Cardiac muscle cell (in vitro differentiated cells and primary cell): ENCODE measurements at regions not wholly inside any gene's neighbourhood (a gene's known extent, or its start where the extent isn't known, plus 50 kb on each side); places are given as distances from the start of the nearest gene placed in this dataset.

Source experiments
- DNase-seq, 2 donors: peaks; one replicate each; pipeline versions ENCODE4 v3.0.0 to v3.0.0-alpha.2; 2010 to 2017; ENCODE audit warnings: low read depth in 1 of 2, low spot score in 1 of 2
- H3K27ac ChIP-seq: fragments of 200-600 bp; sonication (generic); 2 replicates; pipeline ENCODE4 v1.5.1; 2016
- H3K27me3 ChIP-seq: fragments of 200-600 bp; sonication (generic); 2 replicates; pipeline ENCODE4 v1.6.0; 2016; ENCODE audit warnings: control low read depth
- H3K36me3 ChIP-seq: fragments of 200-600 bp; sonication (generic); 2 replicates; pipeline ENCODE4 v1.5.1; 2016; ENCODE audit warnings: control low read depth
- H3K4me1 ChIP-seq: fragments of 200-600 bp; sonication (generic); 2 replicates; pipeline ENCODE4 v1.8.1; 2017; ENCODE audit warnings: low read depth, mild to moderate bottlenecking, mixed run types
- H3K4me3 ChIP-seq: fragments of 200-600 bp; sonication (generic); 2 replicates; pipeline ENCODE4 v1.5.1; 2016; ENCODE audit warnings: mild to moderate bottlenecking
- H3K9me3 ChIP-seq: fragments of 200-600 bp; sonication (generic); 2 replicates; pipeline ENCODE4 v1.5.1; 2017; ENCODE audit warnings: low read depth, mild to moderate bottlenecking, control low read depth
- TF ChIP-seq, protein P1 (sequence below): IDR thresholded peaks from 2 replicates; pipeline ENCODE4 v1.5.1; 2012; ENCODE audit warnings: low read depth, mild to moderate bottlenecking, low read length

DNA sequence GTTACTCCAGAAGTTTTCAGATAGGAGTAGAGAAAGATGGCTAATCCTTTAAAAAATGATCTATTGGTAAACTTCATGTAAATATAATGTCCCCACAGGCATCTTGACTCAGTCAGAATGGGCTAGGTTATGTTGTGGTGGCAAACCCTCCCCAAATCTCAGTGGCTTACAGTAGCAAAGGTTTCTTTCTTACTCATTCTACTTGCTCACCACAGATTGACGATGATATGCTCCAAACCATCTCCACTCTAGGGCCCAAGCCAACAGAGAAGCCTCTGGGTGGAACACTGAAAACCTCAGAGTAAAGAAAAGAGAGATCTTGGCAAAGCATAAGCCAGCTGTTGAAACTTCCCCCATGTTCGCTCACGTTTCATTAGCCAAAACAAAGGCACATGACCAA is 146.4 kb downstream of the EMP1 start:
- Histone ChIP-seq H3K27ac (no peak overlapping the region), H3K4me3 (no peak overlapping the region), H3K9me3 (no peaks in the 10 kb centered on the region), H3K27me3 (peaks cover 24% of the 10 kb centered on the region), H3K4me1 (peaks cover 4% of the 10 kb centered on the region), H3K36me3 (no peaks in the 10 kb centered on the region)
- TF ChIP-seq, protein P1, sequence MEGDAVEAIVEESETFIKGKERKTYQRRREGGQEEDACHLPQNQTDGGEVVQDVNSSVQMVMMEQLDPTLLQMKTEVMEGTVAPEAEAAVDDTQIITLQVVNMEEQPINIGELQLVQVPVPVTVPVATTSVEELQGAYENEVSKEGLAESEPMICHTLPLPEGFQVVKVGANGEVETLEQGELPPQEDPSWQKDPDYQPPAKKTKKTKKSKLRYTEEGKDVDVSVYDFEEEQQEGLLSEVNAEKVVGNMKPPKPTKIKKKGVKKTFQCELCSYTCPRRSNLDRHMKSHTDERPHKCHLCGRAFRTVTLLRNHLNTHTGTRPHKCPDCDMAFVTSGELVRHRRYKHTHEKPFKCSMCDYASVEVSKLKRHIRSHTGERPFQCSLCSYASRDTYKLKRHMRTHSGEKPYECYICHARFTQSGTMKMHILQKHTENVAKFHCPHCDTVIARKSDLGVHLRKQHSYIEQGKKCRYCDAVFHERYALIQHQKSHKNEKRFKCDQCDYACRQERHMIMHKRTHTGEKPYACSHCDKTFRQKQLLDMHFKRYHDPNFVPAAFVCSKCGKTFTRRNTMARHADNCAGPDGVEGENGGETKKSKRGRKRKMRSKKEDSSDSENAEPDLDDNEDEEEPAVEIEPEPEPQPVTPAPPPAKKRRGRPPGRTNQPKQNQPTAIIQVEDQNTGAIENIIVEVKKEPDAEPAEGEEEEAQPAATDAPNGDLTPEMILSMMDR = no peak
- DNase-seq = no peak

DNA sequence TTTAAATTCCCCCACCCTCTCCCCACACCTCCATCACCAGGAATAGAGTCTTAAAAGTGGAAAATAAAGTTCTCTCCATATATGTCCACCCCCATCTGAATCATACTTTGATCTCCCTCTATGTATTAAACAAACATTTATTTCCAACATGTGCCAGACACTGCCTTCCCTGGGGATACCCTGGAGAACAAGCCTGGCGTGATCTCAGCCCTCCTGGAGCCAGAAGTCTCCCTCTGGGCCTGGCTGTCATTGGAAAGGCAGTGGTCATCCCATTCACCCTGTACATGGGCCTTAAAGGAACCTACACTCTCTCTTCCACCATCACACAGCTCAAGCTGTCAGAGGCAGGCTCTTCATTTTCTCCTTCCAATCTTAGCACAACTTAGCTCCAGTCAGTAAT is 143.6 kb downstream of the EMP1 start:
- H3K27ac ChIP-seq = no peak overlapping the region
- no peak overlapping the region for H3K4me3 ChIP-seq
- no peaks in the 10 kb centered on the region for H3K4me1 ChIP-seq
- no peak for DNase-seq
- no peaks in the 10 kb centered on the region for H3K9me3 ChIP-seq
- H3K27me3 ChIP-seq = peaks cover 14% of the 10 kb centered on the region
- no peaks in the 10 kb centered on the region for H3K36me3 ChIP-seq
- TF ChIP-seq, protein P1 = no peak

DNA sequence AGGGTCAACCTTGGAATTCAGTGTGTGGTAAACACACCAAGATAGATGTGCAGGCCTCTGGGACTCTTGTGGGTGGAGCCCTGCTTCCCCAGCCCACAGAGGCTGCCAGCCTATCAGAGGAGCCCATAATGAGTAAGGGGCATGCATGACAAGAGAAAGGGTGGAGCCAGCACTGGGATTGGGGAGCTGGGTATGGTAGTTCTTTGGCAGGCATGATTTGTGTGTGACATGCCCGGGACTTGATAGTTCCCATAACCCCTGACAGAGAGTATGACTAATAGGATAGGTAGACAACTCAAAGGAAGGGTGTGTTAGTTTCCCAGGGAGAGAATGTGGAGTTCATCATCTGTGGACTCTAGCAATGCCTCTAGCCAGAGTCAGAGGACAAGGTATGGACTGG is 143.0 kb downstream of the EMP1 start:
- Histone ChIP-seq H3K36me3 (no peaks in the 10 kb centered on the region), H3K9me3 (no peaks in the 10 kb centered on the region), H3K27ac (no peak overlapping the region), H3K27me3 (peaks cover 14% of the 10 kb centered on the region), H3K4me3 (no peak overlapping the region), H3K4me1 (no peaks in the 10 kb centered on the region)
- TF ChIP-seq, protein P1 = no peak
- no peak for DNase-seq

DNA sequence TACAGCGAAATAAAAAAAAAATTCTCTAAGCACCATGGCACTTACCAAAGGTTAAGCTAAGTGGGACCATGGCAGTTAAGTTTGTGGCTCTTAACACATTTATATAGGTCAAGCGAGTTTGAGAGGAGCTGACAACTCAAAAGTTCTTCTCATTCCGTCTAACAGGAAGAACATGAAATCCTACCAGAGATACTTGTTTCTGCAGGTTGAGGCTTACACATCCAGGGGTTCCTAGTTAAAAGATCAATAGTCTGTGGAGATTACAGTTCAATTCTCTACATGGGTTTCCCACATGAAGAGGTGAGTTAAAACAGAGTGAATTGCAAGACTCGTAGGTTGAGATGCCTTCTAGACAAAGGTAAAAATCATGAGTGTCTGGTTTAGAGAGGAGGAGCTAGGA is 142.6 kb downstream of the EMP1 start:
- H3K27ac ChIP-seq = no peak overlapping the region
- no peaks in the 10 kb centered on the region for H3K4me1 ChIP-seq
- peaks cover 14% of the 10 kb centered on the region for H3K27me3 ChIP-seq
- no peak overlapping the region for H3K4me3 ChIP-seq
- H3K36me3 ChIP-seq = no peaks in the 10 kb centered on the region
- no peaks in the 10 kb centered on the region for H3K9me3 ChIP-seq
- TF ChIP-seq, protein P1 = no peak
- no peak for DNase-seq

DNA sequence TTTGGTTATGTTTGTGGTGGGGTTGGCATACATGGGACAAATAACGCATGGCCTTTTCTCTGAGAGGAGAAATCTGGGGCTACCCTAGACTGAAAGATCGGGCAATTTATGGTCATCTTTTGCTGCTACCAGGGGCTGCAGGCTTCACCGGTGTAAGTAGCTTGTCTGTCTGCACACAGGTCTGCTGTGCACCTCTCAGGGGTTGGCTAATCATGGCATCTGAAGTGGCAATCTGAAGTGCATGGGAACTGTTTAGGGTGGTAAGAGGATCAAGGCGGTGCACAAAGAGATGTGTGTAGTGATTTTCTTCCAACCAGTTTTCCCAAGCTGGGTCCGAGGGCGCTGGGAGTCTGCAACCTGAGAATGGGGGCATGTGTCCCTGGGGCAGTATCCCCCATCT is 141.3 kb downstream of the EMP1 start:
- peaks cover 3% of the 10 kb centered on the region for H3K27me3 ChIP-seq
- no peaks in the 10 kb centered on the region for H3K36me3 ChIP-seq
- no peaks in the 10 kb centered on the region for H3K4me1 ChIP-seq
- H3K27ac ChIP-seq = no peak overlapping the region
- no peak for DNase-seq
- TF ChIP-seq, protein P1 = no peak
- H3K9me3 ChIP-seq = no peaks in the 10 kb centered on the region
- no peak overlapping the region for H3K4me3 ChIP-seq

DNA sequence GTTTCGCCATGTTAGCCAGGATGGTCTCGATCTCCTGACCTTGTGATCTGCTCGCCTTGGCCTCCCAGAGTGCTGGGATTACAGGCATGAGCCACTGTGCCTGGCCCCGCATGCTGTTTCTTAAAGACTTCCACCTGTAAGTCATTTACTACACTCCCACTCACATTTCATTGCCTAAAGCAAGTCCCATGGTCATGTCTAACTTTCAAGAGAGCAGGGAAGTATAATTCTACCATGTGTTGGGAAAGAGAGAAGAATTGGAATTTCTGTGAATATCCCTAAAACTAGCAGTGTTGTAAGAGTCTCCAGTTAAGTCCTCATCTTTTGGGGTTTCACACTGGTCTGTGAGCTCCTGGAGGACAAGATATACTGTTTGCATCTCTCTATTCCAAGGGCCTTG is 139.7 kb downstream of the EMP1 start:
- TF ChIP-seq, protein P1 = no peak

More for the DNA sequence above, 139.7 kb downstream of the EMP1 start:
- no peak for DNase-seq
- no peak overlapping the region for H3K4me3 ChIP-seq
- no peak overlapping the region for H3K27ac ChIP-seq
- no peaks in the 10 kb centered on the region for H3K27me3 ChIP-seq
- no peaks in the 10 kb centered on the region for H3K9me3 ChIP-seq
- H3K36me3 ChIP-seq = no peaks in the 10 kb centered on the region
- H3K4me1 ChIP-seq = no peaks in the 10 kb centered on the region
